HL-60 (cell line): ENCODE measurements at regions not wholly inside any gene's neighbourhood (a gene's known extent, or its start where the extent isn't known, plus 50 kb on each side); places are given as distances from the start of the nearest gene placed in this dataset.

ENCODE experiments used
- DNase-seq, 2 experiments: peaks; one replicate each; pipeline ENCODE4 v3.0.0-alpha.2; 2010 to 2020; ENCODE audit warnings: low read depth in 1 of 2, low spot score in 1 of 2
- H3K27ac ChIP-seq: fragments of 250-450 bp; sonication (Bioruptor Pico); replicated peaks from 2 replicates; pipeline ENCODE4 v1.5.1; 2020; ENCODE audit warnings: mild to moderate bottlenecking, moderate library complexity
- H3K27me3 ChIP-seq: fragments of 250-450 bp; sonication (Bioruptor Pico); 2 replicates; pipeline ENCODE4 v1.5.1; 2021; ENCODE audit warnings: mild to moderate bottlenecking, moderate library complexity; ENCODE audit not compliant: insufficient read depth, poor library complexity, severe bottlenecking
- H3K4me3 ChIP-seq: replicated peaks from 2 replicates; pipeline ENCODE4 v1.5.1; 2011; ENCODE audit warnings: mild to moderate bottlenecking, control low read depth, low read length; ENCODE audit not compliant: insufficient read depth
- CTCF ChIP-seq: IDR thresholded peaks from one replicate; pipeline ENCODE4 v1.5.1; 2011; ENCODE audit warnings: low read length, control low read depth, inconsistent platforms; ENCODE audit not compliant: insufficient read depth
- GABPA ChIP-seq: IDR thresholded peaks from 2 replicates; pipeline ENCODE4 v1.6.1; 2012; ENCODE audit warnings: low read depth
- POLR2AphosphoS5 ChIP-seq: IDR thresholded peaks from 2 replicates; pipeline ENCODE4 v1.6.1; 2012; ENCODE audit warnings: low read depth
- REST ChIP-seq: IDR thresholded peaks from 2 replicates; pipeline ENCODE4 v1.6.1; 2012; ENCODE audit warnings: low read depth; ENCODE audit not compliant: insufficient replicate concordance
- SPI1 ChIP-seq: IDR thresholded peaks from 2 replicates; pipeline ENCODE4 v1.6.1; 2012; ENCODE audit warnings: low read depth, mild to moderate bottlenecking, borderline replicate concordance

- TF ChIP-seq SPI1, result no peak
- TF ChIP-seq POLR2AphosphoS5, result no peak
- TF ChIP-seq GABPA, result no peak
- no peak for TF ChIP-seq CTCF
- TF ChIP-seq REST, result no peak
- H3K27me3 ChIP-seq, result no peaks in the 10 kb centered on the region
- H3K27ac ChIP-seq, result no peak overlapping the region
- no peak for DNase-seq
- H3K4me3 ChIP-seq, result no peak overlapping the region
Measured at GRCh38 chr14:76271041-76271755, 104.7 kb upstream of the ESRRB start.

- no peak for TF ChIP-seq REST
- no peak for TF ChIP-seq SPI1
- no peak for TF ChIP-seq GABPA
- TF ChIP-seq POLR2AphosphoS5, result no peak
- TF ChIP-seq CTCF, result no peak
- no peak overlapping the region for H3K27ac ChIP-seq
- no peak overlapping the region for H3K4me3 ChIP-seq
- DNase-seq, result no peak
- no peaks in the 10 kb centered on the region for H3K27me3 ChIP-seq
Measured at GRCh38 chr14:76272349-76272748, 103.6 kb upstream of the ESRRB start.

GRCh38 chr14:76272774-76273173 lies 103.2 kb upstream of the ESRRB start:
- DNase-seq, result no peak
- H3K27me3 ChIP-seq, result no peaks in the 10 kb centered on the region

More at GRCh38 chr14:76272774-76273173, 103.2 kb upstream of the ESRRB start:
- Histone ChIP-seq H3K4me3 (no peak overlapping the region), H3K27ac (no peak overlapping the region)
- no peak for TF ChIP-seq GABPA
- TF ChIP-seq SPI1, result no peak
- TF ChIP-seq POLR2AphosphoS5, result no peak
- no peak for TF ChIP-seq CTCF
- no peak for TF ChIP-seq REST
